ENCODE measurements at regions not wholly inside any gene's neighbourhood (a gene's known extent, or its start where the extent isn't known, plus 50 kb on each side); places are given as distances from the start of the nearest gene placed in this dataset.
"Not testable (repeated sequence)": the region's sequence is repeated elsewhere in the genome, so short reads cannot be mapped to it uniquely, and the experiment has no call there.

GRCh38 chr11:98423933-98424332 lies 596.8 kb upstream of the CNTN5 start:
- no peak overlapping the region for H3K4me3 ChIP-seq (ENCODE audit: low read depth, low read length)
- no peak for DNase-seq (ENCODE audit: low read depth)
- no peak for TF ChIP-seq CTCF (IDR thresholded peaks at IDR 0.05; ENCODE audit: control insufficient read depth, extremely low read depth, insufficient read depth)

- DNase-seq (ENCODE audit: low read depth), result not testable (repeated sequence)
These were observed 596.0 kb upstream of the CNTN5 start for GRCh38 chr11:98424773-98425172.

GRCh38 chr11:98431463-98432359 lies 589.0 kb upstream of the CNTN5 start:
- no peak overlapping the region for H3K4me3 ChIP-seq (ENCODE audit: low read depth, low read length)
- DNase-seq (ENCODE audit: low read depth), result no peak
- TF ChIP-seq CTCF (IDR thresholded peaks at IDR 0.05; ENCODE audit: control insufficient read depth, extremely low read depth, insufficient read depth), result no peak

More at GRCh38 chr11:98424773-98425172, 596.0 kb upstream of the CNTN5 start:
- H3K4me3 ChIP-seq (ENCODE audit: low read depth, low read length), result not testable (repeated sequence)

GRCh38 chr11:98434296-98434695 lies 586.5 kb upstream of the CNTN5 start:
- DNase-seq (ENCODE audit: low read depth), result no peak
- no peak for TF ChIP-seq CTCF (IDR thresholded peaks at IDR 0.05; ENCODE audit: control insufficient read depth, extremely low read depth, insufficient read depth)
- no peak overlapping the region for H3K4me3 ChIP-seq (ENCODE audit: low read depth, low read length)

GRCh38 chr11:98453378-98453777 lies 567.4 kb upstream of the CNTN5 start:
- DNase-seq (ENCODE audit: low read depth), result no peak
- no peak for TF ChIP-seq CTCF (IDR thresholded peaks at IDR 0.05; ENCODE audit: control insufficient read depth, extremely low read depth, insufficient read depth)
- H3K4me3 ChIP-seq (ENCODE audit: low read depth, low read length), result no peak overlapping the region

DNA sequence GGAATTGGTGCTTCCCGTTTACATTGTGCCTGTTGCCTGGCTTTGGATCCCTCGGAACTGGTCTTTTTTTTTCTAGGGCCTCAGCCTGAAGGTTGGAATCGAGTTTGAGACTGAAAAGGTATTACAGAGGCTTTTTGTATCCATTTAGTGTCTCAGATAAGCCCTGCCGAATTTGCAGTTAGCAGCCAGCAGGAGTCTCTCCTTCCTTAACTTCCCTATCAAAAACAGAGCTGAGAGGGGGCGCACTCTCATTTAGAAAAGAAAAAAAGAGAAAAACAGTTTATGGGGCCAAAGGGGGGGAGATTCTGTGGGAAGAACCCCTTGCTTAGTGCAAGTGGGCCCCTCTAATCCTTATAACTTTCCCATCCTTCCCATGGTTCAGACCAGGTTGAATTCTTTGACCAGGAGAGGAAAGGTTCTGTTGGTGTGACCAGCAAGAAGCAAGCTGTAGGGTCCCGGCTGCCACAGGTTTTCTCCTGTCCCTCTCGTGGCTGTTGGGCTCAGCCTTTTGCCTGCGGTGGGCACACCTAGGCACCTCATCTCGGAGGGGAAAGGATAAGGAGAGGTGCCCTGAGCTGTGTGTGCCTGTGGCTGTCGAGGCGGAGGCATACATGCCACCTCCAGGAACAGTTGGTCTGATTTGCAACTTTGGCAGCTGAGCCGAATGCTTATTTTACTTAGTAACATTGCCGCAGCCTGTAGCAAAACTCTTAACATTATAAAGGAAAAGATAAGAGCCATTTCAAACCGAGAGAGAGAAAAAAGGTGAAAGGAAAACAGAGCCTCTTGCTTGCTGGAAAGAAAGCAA lies 565.0 kb upstream of the CNTN5 start:
- no peak overlapping the region for H3K4me3 ChIP-seq (ENCODE audit: low read depth, low read length)
- TF ChIP-seq CTCF (IDR thresholded peaks at IDR 0.05; ENCODE audit: control insufficient read depth, extremely low read depth, insufficient read depth), result 0 out of 2 replicates have a peak, but pooled peaks have one; percentile 13
- no peak for DNase-seq (ENCODE audit: low read depth)

GRCh38 chr11:98456308-98456680 lies 564.5 kb upstream of the CNTN5 start:
- H3K4me3 ChIP-seq (ENCODE audit: low read depth, low read length), result no peak overlapping the region
- TF ChIP-seq CTCF (IDR thresholded peaks at IDR 0.05; ENCODE audit: control insufficient read depth, extremely low read depth, insufficient read depth), result no peak
- no peak for DNase-seq (ENCODE audit: low read depth)
